Parathyroid adenoma (tissue), 2 donors: ENCODE measurements at regions not wholly inside any gene's neighbourhood (a gene's known extent, or its start where the extent isn't known, plus 50 kb on each side); places are given as distances from the start of the nearest gene placed in this dataset.

Experiments
- H2AFZ ChIP-seq: fragments of 300-600 bp; sonication (generic); one replicate; pipeline ENCODE4 v1.7.0; 2017; ENCODE audit warnings: antibody characterized with exemption, mild to moderate bottlenecking
- H3K27ac ChIP-seq: fragments of 300-600 bp; sonication (generic); one replicate; pipeline ENCODE4 v1.7.0; 2017
- H3K27me3 ChIP-seq: fragments of 300-600 bp; sonication (generic); one replicate; pipeline ENCODE4 v1.7.0; 2017; ENCODE audit warnings: low read length; ENCODE audit not compliant: control insufficient read depth, insufficient read depth
- H3K36me3 ChIP-seq: fragments of 300-600 bp; sonication (generic); one replicate; pipeline ENCODE4 v1.7.0; 2017; ENCODE audit warnings: low read length; ENCODE audit not compliant: control insufficient read depth, insufficient read depth
- H3K4me1 ChIP-seq: fragments of 300-600 bp; sonication (generic); one replicate; pipeline ENCODE4 v1.7.0; 2017; ENCODE audit warnings: control low read depth
- H3K4me2 ChIP-seq: fragments of 300-600 bp; sonication (generic); one replicate; pipeline ENCODE4 v1.7.0; 2017; ENCODE audit warnings: low read length
- H3K4me3 ChIP-seq: fragments of 300-600 bp; sonication (generic); one replicate; pipeline ENCODE4 v1.7.0; 2017; ENCODE audit warnings: low read depth, low read length
- H3K79me2 ChIP-seq: fragments of 300-600 bp; sonication (generic); one replicate; pipeline ENCODE4 v1.7.0; 2017; ENCODE audit warnings: control low read depth
- H3K9ac ChIP-seq: fragments of 300-600 bp; sonication (generic); one replicate; pipeline ENCODE4 v1.7.0; 2017; ENCODE audit warnings: mild to moderate bottlenecking
- H3K9me3 ChIP-seq: fragments of 300-600 bp; sonication (generic); one replicate; pipeline ENCODE4 v1.7.0; 2017; ENCODE audit warnings: low read length; ENCODE audit not compliant: control insufficient read depth
- TF ChIP-seq, protein P1 (sequence below): fragments of 300-600 bp; sonication (generic); IDR thresholded peaks from one replicate; pipeline ENCODE4 v1.7.0; 2017; ENCODE audit warnings: antibody characterized with exemption, mild to moderate bottlenecking
- donor health status: primary hyperparathyroidism.

DNA sequence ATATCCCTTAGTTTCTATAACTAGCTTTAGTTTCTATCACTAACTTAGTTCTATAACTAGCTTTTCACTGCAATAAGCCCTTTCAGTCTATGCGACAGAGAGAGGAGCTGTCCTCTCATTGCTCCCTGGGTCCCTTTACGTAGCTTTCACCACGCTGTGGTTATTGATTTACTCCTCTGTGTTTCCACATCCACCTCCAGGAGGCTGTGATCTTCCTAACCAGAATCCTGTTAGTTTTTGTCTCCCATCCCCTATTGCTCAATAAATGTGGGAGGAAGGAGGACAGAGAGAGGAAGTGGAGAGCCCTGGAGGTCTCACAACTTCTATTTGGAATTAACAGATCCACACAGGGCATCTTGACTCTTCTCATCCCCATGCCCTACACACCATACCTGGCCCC, 1036.1 kb downstream of the MCTP2 start:
- H3K27me3 ChIP-seq = no peaks in the 10 kb centered on the region
- H2AFZ ChIP-seq = no peak overlapping the region
- no peaks in the 10 kb centered on the region for H3K79me2 ChIP-seq
- H3K27ac ChIP-seq = no peak overlapping the region
- TF ChIP-seq, protein P1, sequence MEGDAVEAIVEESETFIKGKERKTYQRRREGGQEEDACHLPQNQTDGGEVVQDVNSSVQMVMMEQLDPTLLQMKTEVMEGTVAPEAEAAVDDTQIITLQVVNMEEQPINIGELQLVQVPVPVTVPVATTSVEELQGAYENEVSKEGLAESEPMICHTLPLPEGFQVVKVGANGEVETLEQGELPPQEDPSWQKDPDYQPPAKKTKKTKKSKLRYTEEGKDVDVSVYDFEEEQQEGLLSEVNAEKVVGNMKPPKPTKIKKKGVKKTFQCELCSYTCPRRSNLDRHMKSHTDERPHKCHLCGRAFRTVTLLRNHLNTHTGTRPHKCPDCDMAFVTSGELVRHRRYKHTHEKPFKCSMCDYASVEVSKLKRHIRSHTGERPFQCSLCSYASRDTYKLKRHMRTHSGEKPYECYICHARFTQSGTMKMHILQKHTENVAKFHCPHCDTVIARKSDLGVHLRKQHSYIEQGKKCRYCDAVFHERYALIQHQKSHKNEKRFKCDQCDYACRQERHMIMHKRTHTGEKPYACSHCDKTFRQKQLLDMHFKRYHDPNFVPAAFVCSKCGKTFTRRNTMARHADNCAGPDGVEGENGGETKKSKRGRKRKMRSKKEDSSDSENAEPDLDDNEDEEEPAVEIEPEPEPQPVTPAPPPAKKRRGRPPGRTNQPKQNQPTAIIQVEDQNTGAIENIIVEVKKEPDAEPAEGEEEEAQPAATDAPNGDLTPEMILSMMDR = no peak
- H3K9ac ChIP-seq = no peak overlapping the region
- H3K4me1 ChIP-seq = no peaks in the 10 kb centered on the region
- no peak overlapping the region for H3K4me3 ChIP-seq
- no peaks in the 10 kb centered on the region for H3K9me3 ChIP-seq
- no peaks in the 10 kb centered on the region for H3K36me3 ChIP-seq
- no peak overlapping the region for H3K4me2 ChIP-seq

DNA sequence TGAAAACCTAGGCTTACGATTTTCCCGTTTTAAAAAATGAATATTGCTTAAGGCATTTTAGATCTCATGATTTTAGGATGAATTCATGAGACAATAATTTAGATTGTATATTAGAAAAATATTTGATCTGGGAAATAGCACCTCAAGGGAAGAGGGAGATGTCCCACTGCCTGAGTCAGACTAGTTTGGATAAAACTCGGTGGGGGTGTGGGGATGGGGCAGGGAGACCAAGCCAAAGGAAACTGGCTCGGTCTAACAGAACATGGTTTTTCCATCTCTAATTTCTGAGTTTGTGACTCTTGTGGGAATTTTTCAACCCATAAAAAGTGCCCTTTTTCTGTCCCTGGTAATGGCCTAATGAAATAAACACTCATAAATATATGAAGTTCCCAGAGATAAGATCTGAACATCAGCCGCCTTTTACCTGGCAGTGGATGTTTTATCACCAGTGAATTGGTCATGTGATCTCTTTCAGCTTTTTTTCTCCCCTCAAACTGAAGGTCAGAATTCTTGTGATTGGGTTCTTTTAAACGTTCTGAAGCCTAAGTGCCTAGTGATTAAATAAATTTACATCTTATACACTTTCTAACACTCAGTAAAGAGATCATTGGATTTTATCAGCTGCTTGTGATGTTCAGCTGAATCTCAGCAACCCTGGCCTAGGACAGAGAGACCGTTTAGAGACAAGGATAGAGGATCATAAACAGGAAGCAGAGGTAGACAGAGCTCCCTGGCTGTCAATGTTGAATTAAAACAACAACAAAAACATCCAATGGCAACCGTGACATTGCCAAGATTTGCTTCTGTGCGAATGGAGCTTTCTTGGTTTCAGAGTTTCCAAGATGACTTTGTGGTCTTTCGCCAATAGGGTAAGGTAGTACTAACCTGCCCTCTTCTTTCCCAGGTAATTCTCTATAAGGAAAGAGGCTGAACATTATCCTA, 1038.2 kb downstream of the MCTP2 start:
- Histone ChIP-seq H3K27me3 (no peaks in the 10 kb centered on the region), H3K36me3 (no peaks in the 10 kb centered on the region), H3K4me1 (no peaks in the 10 kb centered on the region), H3K4me2 (no peak overlapping the region), H3K9ac (no peak overlapping the region), H3K27ac (no peak overlapping the region), H3K4me3 (no peak overlapping the region), H2AFZ (peak overlapping the region; percentile 28), H3K9me3 (no peaks in the 10 kb centered on the region), H3K79me2 (no peaks in the 10 kb centered on the region)
- TF ChIP-seq, protein P1 = no peak

DNA sequence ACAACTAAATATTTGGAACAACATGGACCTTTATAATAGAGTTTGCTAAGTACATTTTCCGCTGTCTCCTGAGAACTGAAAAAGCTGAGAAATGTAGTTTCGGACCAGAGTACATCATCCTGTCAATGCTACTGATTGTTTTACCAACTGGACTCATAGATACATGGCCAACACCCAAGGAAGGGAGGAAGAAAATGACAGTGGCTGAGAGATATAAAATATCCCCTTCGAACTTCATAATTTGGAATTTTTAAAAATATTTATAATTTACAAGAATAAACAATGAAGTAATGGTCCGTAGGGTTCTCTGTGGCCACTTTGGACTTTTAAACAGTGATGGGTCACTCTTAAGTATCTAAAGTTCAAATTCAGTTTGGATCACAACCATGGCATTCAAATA, 1042.7 kb downstream of the MCTP2 start:
- Histone ChIP-seq H3K36me3 (no peaks in the 10 kb centered on the region), H3K9ac (no peak overlapping the region), H3K4me2 (no peak overlapping the region), H3K27me3 (no peaks in the 10 kb centered on the region), H3K9me3 (no peaks in the 10 kb centered on the region), H3K4me3 (no peak overlapping the region), H2AFZ (no peak overlapping the region), H3K4me1 (no peaks in the 10 kb centered on the region), H3K27ac (no peak overlapping the region), H3K79me2 (no peaks in the 10 kb centered on the region)
- TF ChIP-seq, protein P1 = no peak

- Histone ChIP-seq H3K9ac (no peak overlapping the region), H3K4me1 (peaks cover 2% of the 10 kb centered on the region), H3K4me3 (no peak overlapping the region), H3K27ac (no peak overlapping the region), H2AFZ (no peak overlapping the region), H3K79me2 (no peaks in the 10 kb centered on the region), H3K4me2 (no peak overlapping the region), H3K9me3 (no peaks in the 10 kb centered on the region), H3K27me3 (no peaks in the 10 kb centered on the region), H3K36me3 (no peaks in the 10 kb centered on the region)
- TF ChIP-seq, protein P1 = no peak
Measured at GRCh38 chr15:95277266-95277665, 1045.9 kb downstream of the MCTP2 start.
